HG03064 (cell line): ENCODE measurements at regions not wholly inside any gene's neighbourhood (a gene's known extent, or its start where the extent isn't known, plus 50 kb on each side); places are given as distances from the start of the nearest gene placed in this dataset.

ENCODE experiments used
- ATAC-seq: cut with Tn5 transposase; IDR thresholded peaks from one replicate; pipeline ENCODE4 v1.9.1; 2021; ENCODE audit warnings: low read depth; ENCODE audit not compliant: unreplicated experiment

GRCh38 chr9:108724122-108724521 lies 131.7 kb downstream of the ACTL7B start:
- ATAC-seq = no peak

DNA sequence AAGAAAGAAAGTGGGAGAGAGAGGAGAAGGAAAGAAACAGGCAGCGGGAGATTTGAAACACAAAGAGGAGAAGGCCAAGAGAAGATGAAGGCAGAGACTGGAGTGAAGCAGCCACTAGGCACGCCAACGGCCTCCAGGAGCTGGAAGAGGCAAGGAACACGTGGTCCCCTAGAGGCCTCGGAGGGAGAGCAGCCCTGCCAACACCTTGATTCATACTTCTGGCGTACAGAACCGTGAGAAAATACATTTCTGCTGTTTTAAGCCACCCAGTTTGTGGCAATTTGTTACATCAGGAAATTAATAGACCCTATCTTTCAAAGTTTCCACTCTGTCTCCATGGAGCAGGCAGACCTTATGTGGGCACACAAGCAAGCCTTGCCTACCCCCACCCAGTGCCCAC lies 133.4 kb downstream of the ACTL7B start:
- no peak for ATAC-seq

DNA sequence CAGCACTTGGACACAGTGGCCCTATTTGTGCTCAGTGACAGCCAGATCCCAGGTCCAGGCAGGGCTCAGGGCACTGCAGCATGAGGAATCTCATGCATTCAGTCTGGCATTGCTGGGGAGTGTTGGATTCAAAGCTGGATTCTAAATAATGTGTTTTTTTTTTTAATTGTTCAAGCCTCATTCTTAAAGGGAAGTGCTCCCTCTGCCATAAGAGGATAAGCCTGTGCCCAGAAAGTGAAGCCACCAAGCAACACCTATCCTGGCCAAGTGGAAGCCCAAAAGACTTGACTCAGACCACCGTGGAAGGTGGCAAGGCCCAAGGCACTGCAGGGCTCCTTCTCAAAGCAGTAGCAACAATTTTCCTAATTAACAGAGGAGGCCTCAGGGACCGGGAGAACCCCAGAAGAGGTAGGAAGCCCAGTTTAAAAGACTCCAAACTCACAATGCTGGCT lies 135.6 kb downstream of the ACTL7B start:
- no peak for ATAC-seq

GRCh38 chr9:108710424-108710823 lies 145.4 kb downstream of the ACTL7B start:
- no peak for ATAC-seq

GRCh38 chr9:108709997-108710396 lies 145.8 kb downstream of the ACTL7B start:
- ATAC-seq = no peak

- no peak for ATAC-seq
Measured at GRCh38 chr9:108709126-108709525, 146.7 kb downstream of the ACTL7B start.

DNA sequence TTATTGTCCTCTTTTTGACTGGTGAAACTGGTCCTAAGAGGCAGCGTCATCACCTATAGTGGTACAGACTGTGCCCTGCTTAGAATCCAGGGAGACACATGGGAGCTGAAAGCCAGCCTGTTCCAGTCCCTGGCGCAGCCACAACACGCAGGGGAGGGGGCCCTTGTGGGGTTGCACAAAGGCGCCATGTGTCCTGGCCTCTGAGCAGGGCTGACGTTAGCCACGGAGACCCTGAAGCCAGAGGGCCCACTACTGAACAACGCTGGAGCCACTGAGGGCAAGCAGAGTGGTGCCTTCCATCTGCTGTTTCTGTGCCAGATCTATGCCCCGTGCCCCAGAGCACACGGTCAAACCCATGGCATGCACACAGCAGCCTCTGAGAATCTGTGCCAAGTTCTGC lies 147.3 kb downstream of the ACTL7B start:
- no peak for ATAC-seq

DNA sequence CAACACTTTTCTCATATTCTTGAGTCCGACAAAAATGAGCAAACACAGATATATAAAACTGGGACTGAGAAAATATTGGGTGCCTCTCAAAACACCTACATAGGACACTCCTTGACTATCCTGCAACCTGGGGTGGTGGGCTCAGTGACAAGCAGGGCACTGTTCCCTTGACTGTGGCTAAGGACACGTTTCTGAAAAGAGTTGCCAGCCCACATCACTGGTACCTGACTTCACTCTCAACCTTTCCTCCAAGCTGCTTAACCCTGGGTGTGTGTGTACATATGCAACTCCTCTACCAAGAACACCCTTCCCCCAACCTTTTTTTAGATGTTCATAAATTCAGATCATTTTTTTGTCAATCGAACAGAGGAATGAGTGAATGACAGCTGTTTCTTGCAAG lies 148.7 kb downstream of the ACTL7B start:
- no peak for ATAC-seq

- no peak for ATAC-seq
Measured at GRCh38 chr9:108704156-108704852, 151.5 kb downstream of the ACTL7B start.

DNA sequence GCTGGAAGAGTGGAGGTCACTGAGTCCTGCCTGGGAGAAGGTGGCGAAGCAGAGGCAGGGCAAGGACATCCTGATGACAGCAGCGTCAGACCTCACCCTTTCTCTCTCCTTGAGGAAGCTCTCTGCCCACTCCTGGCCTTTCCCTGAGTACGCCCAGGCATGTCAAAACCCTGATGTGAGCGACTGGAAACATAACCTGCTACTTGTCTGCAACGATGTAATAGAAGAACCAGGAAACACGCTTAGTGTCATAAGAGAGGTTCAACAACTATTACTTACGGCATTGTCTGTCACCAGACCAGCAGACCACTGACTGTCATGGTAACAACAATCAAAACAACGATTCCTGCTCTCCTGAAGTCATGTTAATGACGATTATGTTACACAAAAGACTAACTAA lies 152.4 kb downstream of the ACTL7B start:
- ATAC-seq = no peak

DNA sequence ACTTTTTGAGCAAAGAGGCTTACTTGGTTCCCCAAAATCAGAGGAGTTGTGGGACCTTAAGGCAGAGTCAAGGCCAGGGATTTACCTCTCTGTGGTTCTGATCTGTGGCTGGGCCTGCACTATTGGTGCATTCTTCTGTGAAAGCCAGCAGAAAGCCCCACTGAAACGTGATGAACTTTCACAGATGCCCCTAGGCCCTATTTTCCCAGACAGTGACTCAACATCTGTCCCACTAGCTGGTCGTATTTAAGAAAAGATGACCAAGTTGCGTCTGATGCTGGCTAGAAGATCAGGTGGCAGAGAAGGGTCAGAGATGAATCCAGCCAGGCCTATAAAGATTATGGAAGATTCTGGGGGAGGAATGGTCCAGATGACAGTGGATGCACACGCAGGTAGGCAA lies 153.1 kb downstream of the ACTL7B start:
- no peak for ATAC-seq

DNA sequence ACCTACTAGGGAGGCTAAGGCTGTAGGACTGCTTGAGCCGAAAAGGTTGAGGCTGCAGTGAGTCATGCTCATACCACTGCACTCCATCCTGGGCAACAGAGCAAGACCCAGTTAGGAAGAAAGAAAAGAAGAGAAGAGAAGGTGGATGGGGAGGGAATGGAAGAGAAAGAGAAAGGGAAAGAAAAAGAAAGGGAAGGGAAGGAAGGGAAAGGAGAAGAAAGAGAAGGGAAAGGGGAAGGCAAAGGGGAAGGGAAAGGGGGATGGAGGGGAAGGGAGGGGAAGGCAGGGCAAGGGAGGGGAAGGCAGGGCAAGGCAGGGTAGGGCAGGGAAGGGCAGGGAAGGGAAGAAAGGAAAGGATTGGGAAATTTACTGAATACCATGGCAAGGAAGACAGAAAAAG lies 157.0 kb downstream of the ACTL7B start:
- ATAC-seq = no peak

DNA sequence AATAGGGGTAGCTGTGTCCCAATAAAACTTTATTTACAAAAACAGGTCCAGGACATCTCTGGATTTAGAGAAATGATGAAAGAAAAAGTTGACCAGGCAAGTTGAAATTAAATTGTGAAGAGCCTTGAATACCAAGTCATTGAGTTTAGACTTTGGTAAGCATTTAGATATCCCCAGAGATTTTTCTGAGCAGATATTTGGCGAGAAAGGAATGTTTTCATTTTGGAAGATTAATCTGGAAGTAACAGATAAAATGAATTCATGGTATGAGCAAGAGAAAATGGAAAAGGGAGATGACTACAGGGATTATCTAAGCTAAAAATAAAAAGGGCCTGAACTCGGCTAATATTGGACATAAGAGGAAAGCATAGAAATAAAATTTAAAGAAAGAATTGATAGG lies 157.6 kb downstream of the ACTL7B start:
- ATAC-seq = no peak

- no peak for ATAC-seq
Measured at GRCh38 chr9:108696156-108696555, 159.6 kb downstream of the ACTL7B start.

GRCh38 chr9:108694170-108694569 lies 161.6 kb downstream of the ACTL7B start:
- no peak for ATAC-seq

GRCh38 chr9:108691614-108692013 lies 164.2 kb downstream of the ACTL7B start:
- no peak for ATAC-seq

DNA sequence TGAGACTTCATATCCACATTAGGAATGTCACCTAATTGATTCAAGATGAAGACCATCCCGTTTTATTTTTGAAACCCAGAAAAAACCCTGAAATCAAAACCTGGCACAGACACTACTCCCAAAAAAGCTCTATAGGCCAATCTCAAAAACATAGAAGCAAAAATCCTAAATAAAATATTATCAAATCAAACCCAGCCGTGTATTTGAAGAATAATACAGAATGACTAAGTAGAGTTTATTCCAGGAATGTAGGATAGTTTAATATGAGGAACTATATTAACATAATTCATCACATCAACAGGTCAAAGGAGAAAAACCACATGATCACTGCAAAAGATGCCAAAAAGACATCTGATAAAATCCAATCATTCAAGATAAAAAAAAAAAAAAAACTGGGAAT lies 167.1 kb downstream of the ACTL7B start:
- no peak for ATAC-seq

GRCh38 chr9:108688051-108688450 lies 167.7 kb downstream of the ACTL7B start:
- ATAC-seq = no peak

DNA sequence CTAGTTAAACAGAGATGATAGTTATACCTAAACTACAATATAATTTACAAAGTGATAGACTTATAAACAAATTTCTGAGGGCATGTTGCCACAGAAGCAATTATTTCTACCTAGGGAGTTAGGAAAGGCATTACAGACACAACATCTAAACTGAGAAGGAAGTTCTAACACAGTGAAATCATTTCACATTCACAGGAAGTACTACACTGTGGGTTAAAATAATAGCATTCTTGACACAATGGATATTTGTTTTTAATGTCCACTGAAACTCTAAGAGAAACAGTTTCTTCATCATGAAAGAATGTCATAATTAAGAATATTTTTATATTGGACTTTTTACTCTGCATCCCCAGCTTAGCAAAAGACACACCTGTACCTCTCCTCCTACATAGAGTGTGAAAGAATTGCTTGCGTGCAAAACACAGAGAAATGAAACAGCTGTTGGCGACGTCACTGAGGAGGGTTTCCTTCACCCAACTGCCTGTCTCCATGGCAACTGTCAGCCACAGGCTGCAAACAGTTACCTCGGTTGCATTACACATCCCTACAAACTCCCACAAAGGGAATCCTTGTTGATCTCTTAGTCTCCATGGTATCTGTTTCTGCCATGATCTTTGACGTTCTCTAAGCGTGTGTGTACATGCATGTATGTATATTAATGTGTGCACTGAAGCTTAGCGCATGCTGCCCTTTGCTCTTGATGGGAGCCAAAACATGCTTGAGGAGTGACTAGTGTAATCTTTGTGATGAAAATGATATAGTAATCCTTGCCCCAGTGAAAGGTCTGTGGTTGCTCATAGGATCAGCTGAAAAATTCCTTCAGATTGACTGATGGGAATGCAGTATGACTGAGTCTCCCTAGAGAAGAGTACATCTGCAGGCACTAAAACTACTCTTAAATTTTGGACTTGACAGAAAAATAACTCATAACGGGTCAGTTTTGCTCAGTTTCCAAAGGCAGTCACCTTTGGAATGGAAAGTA lies 168.5 kb downstream of the ACTL7B start:
- ATAC-seq = no peak

DNA sequence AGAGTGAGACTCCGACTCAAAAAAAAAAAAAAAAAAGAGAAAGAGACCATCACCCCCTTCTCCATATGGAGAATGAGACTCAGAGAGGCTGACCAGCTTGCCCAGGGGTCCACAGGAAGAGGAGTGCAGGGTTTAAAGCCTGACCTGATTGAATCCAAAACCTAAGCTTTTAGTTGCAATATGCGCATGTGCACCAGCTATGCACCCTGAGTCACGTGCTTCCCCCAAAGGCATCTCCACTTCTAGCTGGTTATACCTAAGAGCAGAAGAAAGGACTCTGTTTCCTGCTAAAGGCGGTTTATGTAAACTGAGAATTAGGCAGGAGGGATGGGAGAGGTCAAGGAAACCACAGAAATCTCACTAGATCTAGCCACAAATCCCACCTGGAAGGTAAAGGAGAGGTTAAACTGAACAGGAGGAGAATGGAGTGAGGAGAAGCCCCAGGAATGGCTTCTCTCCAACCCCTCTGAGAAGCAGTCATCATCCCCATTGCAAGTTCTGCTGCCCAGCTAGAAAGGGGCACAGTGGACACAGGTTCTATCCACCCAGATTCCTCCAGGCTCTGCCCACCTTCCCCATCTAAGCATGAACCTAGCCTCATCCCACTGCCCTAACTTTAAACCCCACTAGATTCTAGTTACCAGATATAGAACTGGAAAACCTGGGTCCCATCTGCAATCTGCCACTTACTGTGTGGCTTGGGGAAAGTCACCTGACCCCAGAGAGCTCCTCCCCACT lies 171.3 kb downstream of the ACTL7B start:
- no peak for ATAC-seq

GRCh38 chr9:108683245-108683644 lies 172.5 kb downstream of the ACTL7B start:
- no peak for ATAC-seq
